GM18505 (cell line): ENCODE measurements at regions not wholly inside any gene's neighbourhood (a gene's known extent, or its start where the extent isn't known, plus 50 kb on each side); places are given as distances from the start of the nearest gene placed in this dataset.
"Not testable (repeated sequence)": the region's sequence is repeated elsewhere in the genome, so short reads cannot be mapped to it uniquely, and the experiment has no call there.

Experiments
- ATAC-seq: cut with Tn5 transposase; IDR thresholded peaks from one replicate; pipeline ENCODE4 v1.9.1; 2021; ENCODE audit not compliant: unreplicated experiment
- POLR2A ChIP-seq: IDR thresholded peaks from 4 replicates; pipeline ENCODE4 v1.6.1; 2011; ENCODE audit warnings: borderline replicate concordance; ENCODE audit not compliant: insufficient read depth, insufficient read length; ENCODE audit errors: extremely low read depth

DNA sequence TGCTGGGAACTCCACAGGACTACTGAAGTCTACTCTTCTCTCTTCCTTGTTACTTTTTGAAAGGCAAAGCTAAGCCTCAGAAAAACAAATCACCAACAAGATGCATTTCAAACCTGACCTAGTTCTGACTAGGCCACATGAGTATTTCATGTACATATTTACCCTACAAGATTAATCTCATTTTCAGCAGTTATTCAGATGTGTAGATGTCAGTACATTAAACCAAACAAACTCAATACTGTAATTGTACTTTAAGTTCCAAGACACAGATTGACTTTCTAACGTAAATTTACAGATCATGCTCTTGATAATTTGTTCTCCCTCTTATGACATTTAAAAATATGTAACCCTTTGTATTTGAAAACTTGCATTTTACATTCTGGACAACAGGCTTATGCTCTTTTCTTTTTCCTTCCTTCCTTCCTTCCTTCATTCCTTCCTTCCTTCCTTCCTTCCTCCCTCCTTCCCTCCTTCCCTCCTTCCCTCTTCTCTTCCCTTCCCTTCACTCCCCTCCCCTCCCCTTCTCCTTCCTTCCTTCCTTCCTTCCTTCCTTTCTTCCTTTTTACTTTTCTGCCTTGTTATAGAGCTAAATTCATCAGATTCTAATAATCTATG, 1653.4 kb downstream of the EFNA5 start:
- ATAC-seq, result no peak

DNA sequence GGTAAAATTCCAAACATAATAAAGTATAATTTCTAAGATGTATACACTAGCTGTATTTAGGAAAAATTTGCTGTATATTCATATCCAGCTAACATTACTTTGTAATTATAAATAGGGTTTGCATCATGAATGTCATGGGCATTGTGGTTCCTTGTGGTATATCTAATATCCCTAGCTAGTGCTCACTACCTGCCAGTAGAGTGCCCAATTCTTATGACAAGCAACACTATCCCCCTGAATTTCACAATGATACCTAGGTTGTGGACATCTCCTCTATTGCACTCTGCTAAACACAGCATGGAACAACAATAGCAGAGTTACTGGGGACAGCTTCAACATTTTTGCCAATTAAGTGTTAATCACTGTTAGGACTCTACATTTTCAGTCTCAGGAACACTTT, 1656.5 kb downstream of the EFNA5 start:
- TF ChIP-seq POLR2A, result no peak
- ATAC-seq, result no peak

More for the DNA sequence above, 1653.4 kb downstream of the EFNA5 start:
- TF ChIP-seq POLR2A, result no peak

DNA sequence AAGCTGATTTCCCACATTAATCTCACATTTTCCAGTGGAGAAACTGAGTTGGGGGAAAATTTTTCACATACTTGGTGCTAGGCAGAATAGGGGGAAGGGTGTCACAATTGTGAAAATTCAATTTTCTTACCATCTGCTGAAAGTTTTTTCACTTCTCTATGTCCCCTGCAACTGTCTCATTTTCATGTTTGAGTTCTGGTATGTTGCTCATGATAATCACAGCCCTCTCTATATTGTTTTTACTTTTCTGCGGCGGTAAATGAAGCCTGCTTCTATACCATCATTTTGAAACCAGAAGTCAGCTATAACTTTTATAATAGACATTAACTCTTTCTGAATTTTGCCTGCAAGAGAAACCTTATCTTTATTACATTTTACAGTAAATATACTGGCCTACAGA, 1664.5 kb downstream of the EFNA5 start:
- no peak for ATAC-seq

DNA sequence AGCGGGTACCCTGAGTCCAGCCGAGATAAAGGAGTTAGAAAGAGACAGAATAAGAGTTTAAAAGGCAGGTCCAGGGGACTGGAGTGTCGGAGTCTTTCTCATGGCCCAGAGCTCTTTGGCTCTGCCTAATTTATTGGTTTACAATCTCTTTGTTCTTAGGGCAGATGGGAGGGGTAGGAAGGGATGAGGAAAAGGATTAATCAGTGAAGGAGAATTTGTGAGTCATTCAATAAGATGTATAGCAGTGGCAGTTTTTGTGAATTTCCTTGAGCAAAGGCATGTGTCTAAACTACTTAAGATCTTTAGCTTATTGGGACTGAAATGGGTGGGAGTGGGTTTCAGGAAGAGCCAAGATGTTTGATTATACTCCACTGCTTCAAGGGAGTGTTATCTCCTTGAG, 1671.7 kb downstream of the EFNA5 start:
- ATAC-seq, result not testable (repeated sequence)

More for the DNA sequence above, 1664.5 kb downstream of the EFNA5 start:
- no peak for TF ChIP-seq POLR2A

DNA sequence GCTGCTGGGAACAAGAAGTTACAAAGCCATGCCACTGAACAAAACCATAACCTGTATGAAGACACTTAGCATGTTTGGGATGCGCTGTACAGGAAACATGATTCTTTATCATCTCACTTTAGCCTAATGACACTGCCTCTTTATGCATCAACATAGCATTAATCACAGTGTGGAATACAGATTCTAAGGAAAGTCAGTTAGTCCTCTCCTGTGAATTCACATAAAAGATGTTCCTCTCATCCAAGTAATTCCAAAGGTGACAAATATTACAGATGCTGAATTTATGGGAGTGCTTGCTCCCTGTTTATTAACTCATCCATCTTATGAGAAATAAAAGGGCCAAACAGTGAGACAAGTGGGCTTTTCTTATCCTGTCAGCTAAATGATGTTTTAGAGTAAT, 1677.7 kb downstream of the EFNA5 start:
- ATAC-seq, result no peak
- TF ChIP-seq POLR2A, result no peak

DNA sequence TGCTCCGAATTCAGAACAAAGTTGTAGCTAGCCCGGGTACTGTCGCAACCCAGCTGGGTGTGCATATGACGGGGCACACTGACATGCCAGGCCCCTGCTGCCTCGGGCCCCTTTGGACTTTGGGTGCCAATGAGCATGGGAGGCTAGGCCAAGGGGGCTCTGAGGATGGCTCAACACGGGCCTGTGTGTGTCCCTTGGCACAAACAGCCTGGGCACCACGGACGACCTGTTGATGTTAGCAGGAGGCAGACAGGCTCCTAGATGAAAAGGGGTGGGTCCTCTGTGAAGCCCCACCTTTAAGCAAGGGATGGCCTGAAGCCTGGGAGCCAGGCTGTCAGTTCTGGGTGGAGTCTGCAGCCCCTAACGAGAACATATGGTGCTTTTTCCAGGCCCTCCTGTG, 1688.2 kb downstream of the EFNA5 start:
- no peak for TF ChIP-seq POLR2A
- no peak for ATAC-seq

DNA sequence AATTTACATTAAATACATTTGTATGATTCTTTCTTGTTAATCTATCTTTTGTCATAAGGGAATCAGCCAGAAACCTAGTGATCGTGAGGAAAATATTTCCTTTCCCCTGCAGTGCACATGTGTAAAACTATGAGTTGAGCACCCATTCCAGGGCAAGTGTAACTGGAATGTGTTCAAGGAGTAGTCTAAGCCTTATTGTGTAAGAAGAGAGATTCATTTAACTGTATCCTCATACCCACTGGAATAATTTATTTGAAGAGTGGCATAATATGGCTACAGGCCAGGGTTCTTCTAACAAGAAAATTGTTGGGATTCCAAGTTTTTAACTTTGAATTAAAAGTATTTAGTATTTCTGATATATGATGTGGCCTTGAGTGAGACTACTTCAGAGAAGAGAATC, 1692.7 kb downstream of the EFNA5 start:
- no peak for TF ChIP-seq POLR2A
- no peak for ATAC-seq

DNA sequence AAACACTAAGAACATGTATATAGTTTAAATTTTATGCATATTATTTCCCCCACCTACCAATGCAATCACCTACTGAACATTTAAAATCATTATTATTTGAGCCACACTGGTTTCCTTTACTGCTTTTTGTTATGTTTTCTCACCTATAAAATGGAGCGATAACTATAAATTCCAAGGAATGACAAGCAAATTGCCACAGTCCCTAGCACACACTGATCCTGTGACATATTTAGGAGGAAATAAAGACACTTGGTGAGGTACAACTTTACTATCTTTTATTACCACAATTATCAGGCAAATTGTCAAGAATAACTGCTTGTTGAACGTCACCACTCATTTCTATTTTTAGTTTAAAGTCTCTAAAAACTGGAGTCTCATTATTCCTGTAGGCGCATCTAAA, 1693.6 kb downstream of the EFNA5 start:
- no peak for ATAC-seq
- no peak for TF ChIP-seq POLR2A

DNA sequence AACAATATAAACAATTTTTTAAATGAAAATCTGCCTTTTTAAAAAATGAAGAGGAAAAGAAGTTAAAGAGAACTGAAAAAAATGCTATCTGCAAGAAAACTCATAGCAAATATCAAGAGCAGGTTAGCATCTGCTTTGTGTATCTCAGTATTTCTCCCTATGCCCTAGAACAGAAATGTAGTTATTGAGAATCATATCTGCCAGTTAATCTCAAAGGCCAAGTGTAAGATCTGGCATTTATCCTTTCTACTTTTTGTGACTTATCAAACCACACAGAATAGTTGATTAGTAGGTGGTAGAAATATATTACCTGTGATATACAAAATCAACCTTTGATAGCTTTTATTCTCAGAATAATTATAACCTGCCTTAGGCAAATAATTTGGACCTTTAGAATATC, 1699.8 kb downstream of the EFNA5 start:
- no peak for ATAC-seq
- TF ChIP-seq POLR2A, result no peak

DNA sequence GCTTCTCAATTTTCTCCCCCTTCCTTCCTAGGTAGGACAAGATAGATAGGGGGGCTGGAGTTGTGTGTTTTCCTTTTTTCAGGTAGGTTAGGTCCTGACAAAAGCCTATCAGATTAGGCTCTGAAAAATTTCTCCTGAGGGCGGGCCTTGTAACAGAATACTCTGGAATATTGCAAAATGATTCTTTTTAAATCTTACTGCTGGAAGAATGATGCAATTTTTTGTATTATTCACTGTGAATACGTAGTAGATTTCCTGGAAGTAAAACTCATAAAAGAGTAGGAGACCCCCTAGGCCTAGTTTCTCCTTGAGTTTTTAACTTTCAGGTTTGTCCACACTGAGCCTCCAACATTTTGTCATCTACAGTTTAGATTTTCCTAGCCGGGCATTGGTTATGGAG, 1701.8 kb downstream of the EFNA5 start:
- ATAC-seq, result no peak
- no peak for TF ChIP-seq POLR2A

DNA sequence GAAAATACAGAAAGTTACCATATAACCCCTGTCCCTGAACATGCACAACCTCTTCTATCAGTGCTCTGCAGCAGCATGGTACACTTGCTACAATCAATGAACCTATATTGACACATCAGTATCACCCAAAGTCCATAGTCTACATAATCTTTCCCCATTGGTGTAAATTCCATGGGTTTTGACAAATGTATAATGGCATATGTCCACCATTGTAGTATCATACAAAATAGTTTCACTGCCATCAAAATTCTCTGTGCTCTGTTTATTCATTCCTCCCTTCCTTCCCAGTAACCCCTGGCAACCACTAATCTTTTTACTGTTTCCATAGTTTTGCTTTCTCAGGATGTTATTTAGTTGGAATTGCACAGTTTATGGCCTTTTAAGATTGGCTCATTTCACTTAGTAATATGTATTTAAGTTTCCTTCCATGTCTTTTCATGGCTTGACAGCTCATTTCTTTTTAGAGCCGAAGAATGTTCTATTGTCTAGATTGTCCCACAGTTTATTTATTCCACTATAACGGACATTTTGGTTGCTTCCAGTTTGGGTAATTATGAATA, 1707.0 kb downstream of the EFNA5 start:
- no peak for ATAC-seq
- no peak for TF ChIP-seq POLR2A

DNA sequence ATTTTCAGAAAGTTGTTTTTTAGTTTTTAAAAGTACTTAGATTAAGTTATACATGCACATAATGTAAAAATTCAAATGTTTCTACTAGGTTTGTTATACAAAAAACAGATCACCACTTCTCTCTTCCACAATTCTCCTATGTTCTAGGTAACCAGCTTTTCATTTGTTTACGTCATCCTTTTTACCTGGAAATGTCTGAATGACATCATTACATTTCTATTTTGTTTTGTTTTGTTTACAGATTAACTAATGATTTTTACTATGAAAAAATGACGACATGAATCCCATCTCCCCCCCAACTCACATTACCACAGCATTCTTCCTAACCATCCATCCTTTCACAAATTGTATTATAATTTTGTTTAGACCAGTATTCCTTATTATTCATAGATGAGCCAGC, 1709.2 kb downstream of the EFNA5 start:
- TF ChIP-seq POLR2A, result no peak
- no peak for ATAC-seq

DNA sequence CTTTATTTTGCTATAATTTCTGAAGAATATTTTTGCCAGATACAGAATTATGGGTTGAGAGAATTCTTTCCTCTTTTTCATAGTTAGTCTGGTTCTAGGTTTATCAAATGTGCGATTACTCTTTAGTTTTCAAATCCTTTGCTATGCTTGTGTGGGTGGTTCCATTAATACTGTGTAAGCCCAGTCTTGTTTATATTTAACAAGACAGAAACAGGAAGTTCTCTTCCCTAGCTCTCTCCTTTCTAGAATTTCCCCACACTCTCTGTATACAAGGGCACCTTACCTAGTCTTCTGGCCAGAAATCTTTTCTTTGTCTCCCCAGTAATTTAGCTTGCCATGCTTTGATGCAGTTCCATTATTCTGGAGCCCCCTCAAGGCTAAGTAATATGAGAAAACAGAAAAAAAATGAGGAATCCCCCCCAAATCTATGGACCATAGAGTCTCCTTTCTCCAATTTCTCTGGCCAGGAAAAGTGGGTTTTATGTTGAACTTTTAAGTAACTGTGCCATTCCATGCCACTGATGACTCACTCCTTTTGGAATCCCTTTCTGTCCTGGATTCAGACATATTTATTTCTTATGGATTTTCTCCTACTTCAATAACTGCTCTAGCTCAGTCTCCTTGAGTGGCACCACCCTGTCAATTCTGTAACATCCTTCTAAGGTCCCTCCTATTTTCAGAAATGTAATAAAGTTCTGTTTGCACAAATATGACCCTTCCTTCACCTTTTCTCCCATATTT, 1714.1 kb downstream of the EFNA5 start:
- ATAC-seq, result no peak

DNA sequence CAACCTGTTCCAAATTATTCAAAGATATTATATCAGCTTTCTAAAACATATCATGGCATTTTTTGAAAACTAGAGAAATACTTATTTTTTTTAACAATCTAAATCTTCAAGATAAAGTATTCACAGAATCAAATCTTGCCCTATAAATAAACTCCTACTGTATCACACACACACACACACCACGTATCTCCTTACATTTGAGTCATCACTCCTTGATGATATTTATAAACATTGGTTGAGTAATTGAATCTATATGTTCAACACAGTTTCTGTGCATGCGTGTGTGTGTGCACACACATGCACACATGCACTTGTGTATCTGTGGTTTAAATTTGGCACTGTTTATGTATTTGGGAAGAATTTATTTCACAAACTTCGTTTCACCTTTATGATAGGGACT, 1716.4 kb downstream of the EFNA5 start:
- TF ChIP-seq POLR2A, result no peak

More for the DNA sequence above, 1714.1 kb downstream of the EFNA5 start:
- no peak for TF ChIP-seq POLR2A

More for the DNA sequence above, 1716.4 kb downstream of the EFNA5 start:
- no peak for ATAC-seq
